Loucy (cell line): ENCODE measurements at regions not wholly inside any gene's neighbourhood (a gene's known extent, or its start where the extent isn't known, plus 50 kb on each side); places are given as distances from the start of the nearest gene placed in this dataset.

ENCODE experiments used
- H2AFZ ChIP-seq: fragments of 200-600 bp; sonication (generic); 2 replicates; pipeline ENCODE4 v1.6.0; 2016; ENCODE audit warnings: antibody characterized with exemption, mild to moderate bottlenecking, low read length, moderate library complexity
- H3F3A ChIP-seq: fragments of 200-600 bp; 2 replicates; pipeline ENCODE4 v1.6.0; 2016; ENCODE audit warnings: antibody characterized with exemption, low read depth, mild to moderate bottlenecking
- H3K27me3 ChIP-seq: fragments of 200-600 bp; sonication (generic); 2 replicates; pipeline ENCODE4 v1.6.1; 2014; ENCODE audit warnings: low read length, mild to moderate bottlenecking; ENCODE audit not compliant: insufficient read depth, poor library complexity, severe bottlenecking
- H3K36me3 ChIP-seq: fragments of 200-600 bp; sonication (generic); 2 replicates; pipeline ENCODE4 v1.6.1; 2016; ENCODE audit warnings: low read length; ENCODE audit not compliant: insufficient read depth
- H3K4me1 ChIP-seq: fragments of 200-600 bp; sonication (generic); 2 replicates; pipeline ENCODE4 v1.5.1; 2014; ENCODE audit warnings: low read length, mild to moderate bottlenecking; ENCODE audit not compliant: insufficient read depth, poor library complexity, severe bottlenecking
- H3K4me2 ChIP-seq: fragments of 200-600 bp; sonication (generic); 2 replicates; pipeline ENCODE4 v1.6.0; 2014; ENCODE audit warnings: antibody characterized with exemption, low read length, low read depth, mild to moderate bottlenecking; ENCODE audit not compliant: poor library complexity, severe bottlenecking
- H3K4me3 ChIP-seq: fragments of 200-600 bp; sonication (generic); 2 replicates; pipeline ENCODE4 v1.5.1; 2014; ENCODE audit warnings: low read length, mild to moderate bottlenecking, mixed read lengths; ENCODE audit not compliant: poor library complexity, severe bottlenecking
- H3K79me2 ChIP-seq: fragments of 200-600 bp; sonication (generic); 2 replicates; pipeline ENCODE4 v1.6.1; 2014; ENCODE audit warnings: low read length; ENCODE audit not compliant: insufficient read depth
- H3K9ac ChIP-seq: fragments of 200-600 bp; sonication (generic); 2 replicates; pipeline ENCODE4 v1.6.0; 2014; ENCODE audit warnings: mild to moderate bottlenecking, low read depth, low read length, moderate library complexity; ENCODE audit not compliant: poor library complexity, severe bottlenecking
- H3K9me2 ChIP-seq: fragments of 200-600 bp; sonication (generic); replicated peaks from 2 replicates; pipeline ENCODE4 v1.6.1; 2016; ENCODE audit warnings: low read depth, low read length, mixed read lengths
- H3K9me3 ChIP-seq: fragments of 200-600 bp; sonication (generic); 2 replicates; pipeline ENCODE4 v1.6.1; 2014; ENCODE audit warnings: mild to moderate bottlenecking, antibody characterized with exemption, low read length, low read depth; ENCODE audit not compliant: insufficient read depth
- H4K20me1 ChIP-seq: fragments of 200-600 bp; sonication (generic); 2 replicates; pipeline ENCODE4 v1.6.0; 2014; ENCODE audit warnings: antibody characterized with exemption, low read length, mild to moderate bottlenecking; ENCODE audit not compliant: insufficient read depth, poor library complexity, severe bottlenecking
- CTCF ChIP-seq: fragments of 200-600 bp; sonication (generic); conservative IDR thresholded peaks from 2 replicates; pipeline ENCODE4 v1.5.1; 2014; ENCODE audit warnings: mild to moderate bottlenecking, antibody characterized with exemption, low read length
- EZH2phosphoT487 ChIP-seq: fragments of 200-600 bp; IDR thresholded peaks from 2 replicates; pipeline ENCODE4 v1.6.1; 2018; ENCODE audit warnings: antibody characterized with exemption, mild to moderate bottlenecking, moderate library complexity, borderline replicate concordance

DNA sequence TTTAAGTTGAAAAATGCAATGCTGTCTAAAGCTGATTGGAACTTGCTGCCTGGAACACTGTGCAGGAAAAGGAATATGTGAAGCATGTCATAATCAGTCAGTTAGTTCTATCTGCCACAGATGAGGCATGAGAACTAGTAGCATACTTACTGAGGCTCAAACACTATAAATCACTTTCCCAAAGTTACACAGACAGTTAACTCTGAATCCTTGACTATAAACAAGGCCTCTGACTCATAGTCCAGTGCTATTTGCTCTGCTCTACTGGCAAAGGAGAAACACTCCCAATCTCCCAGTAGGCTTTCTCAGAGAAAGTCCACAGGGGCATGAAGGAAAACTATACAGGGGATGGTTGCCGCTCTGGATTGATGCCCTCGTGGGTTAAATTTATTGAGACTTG is 2078.4 kb upstream of the TENM3 start:
- Histone ChIP-seq H3K4me2 (no peak overlapping the region), H3K9me2 (no peaks in the 10 kb centered on the region), H3K36me3 (no peaks in the 10 kb centered on the region), H3K27me3 (no peaks in the 10 kb centered on the region), H3K79me2 (no peaks in the 10 kb centered on the region), H3K9me3 (no peaks in the 10 kb centered on the region), H3F3A (no peaks in the 10 kb centered on the region), H3K9ac (no peak overlapping the region), H3K4me3 (no peak overlapping the region), H4K20me1 (no peaks in the 10 kb centered on the region), H2AFZ (no peak overlapping the region), H3K4me1 (no peaks in the 10 kb centered on the region)
- no peak for TF ChIP-seq EZH2phosphoT487
- TF ChIP-seq CTCF: no peak

- H3K4me3 ChIP-seq: no peak overlapping the region
- no peak overlapping the region; the same call in 1 of the 2 replicates for H2AFZ ChIP-seq
- H3K36me3 ChIP-seq: no peaks in the 10 kb centered on the region
- TF ChIP-seq CTCF (no peak), EZH2phosphoT487 (no peak)
- H3K9ac ChIP-seq: no peak overlapping the region
- H3K4me2 ChIP-seq: no peak overlapping the region
- H3K4me1 ChIP-seq: no peaks in the 10 kb centered on the region
- no peaks in the 10 kb centered on the region for H3K27me3 ChIP-seq
- no peaks in the 10 kb centered on the region for H3F3A ChIP-seq
- no peaks in the 10 kb centered on the region for H3K9me2 ChIP-seq
- no peaks in the 10 kb centered on the region for H3K9me3 ChIP-seq
- H3K79me2 ChIP-seq: no peaks in the 10 kb centered on the region
- H4K20me1 ChIP-seq: no peaks in the 10 kb centered on the region
These were observed 2073.8 kb upstream of the TENM3 start for GRCh38 chr4:180169394-180169793.

GRCh38 chr4:180169966-180170365 is 2073.2 kb upstream of the TENM3 start:
- Histone ChIP-seq H3K9me3 (no peaks in the 10 kb centered on the region), H3K4me1 (no peaks in the 10 kb centered on the region), H3F3A (no peaks in the 10 kb centered on the region), H4K20me1 (no peaks in the 10 kb centered on the region), H3K4me3 (no peak overlapping the region), H2AFZ (no peak overlapping the region; the same call in 1 of the 2 replicates), H3K36me3 (no peaks in the 10 kb centered on the region), H3K27me3 (no peaks in the 10 kb centered on the region), H3K9ac (no peak overlapping the region), H3K79me2 (no peaks in the 10 kb centered on the region), H3K9me2 (no peaks in the 10 kb centered on the region), H3K4me2 (no peak overlapping the region)
- TF ChIP-seq CTCF (no peak), EZH2phosphoT487 (no peak)
